Activated CD4-positive, alpha-beta T cell treated with anti-CD3 and anti-CD28 coated beads for 36 hours (primary cell): ENCODE measurements at regions not wholly inside any gene's neighbourhood (a gene's known extent, or its start where the extent isn't known, plus 50 kb on each side); places are given as distances from the start of the nearest gene placed in this dataset.
A peak's percentile ranks its signal among the peaks of the same experiment; 100 is the strongest.
"Not testable (repeated sequence)": the region's sequence is repeated elsewhere in the genome, so short reads cannot be mapped to it uniquely, and the experiment has no call there.

ENCODE experiments used
- ATAC-seq: fragments of 200-7000 bp; cut with Tn5 transposase; one replicate; pipeline ENCODE4 v1.10.0; 2021; ENCODE audit warnings: mild to moderate bottlenecking, moderate library complexity
- CTCF ChIA-PET: fragments of 350-600 bp; sonication (Branson Sonifier 250); formaldehyde crosslinking; loops from one replicate; lab custom pipeline; 2021; ENCODE audit warnings: antibody characterized with exemption; lab: Charles Lee
- POLR2A ChIA-PET: fragments of 350-600 bp; sonication (Branson Sonifier 250); formaldehyde crosslinking; loops from one replicate; lab custom pipeline; 2021; ENCODE audit warnings: antibody characterized with exemption, inconsistent platforms; lab: Charles Lee
- DNase-seq: peaks from one replicate; pipeline ENCODE4 v3.0.0-alpha.2; 2020
- H3K27ac Mint-ChIP-seq: one replicate; pipeline ENCODE4 v1.8.0; 2021; ENCODE audit warnings: mixed read lengths
- H3K27me3 Mint-ChIP-seq: one replicate; pipeline ENCODE4 v1.8.0; 2021; ENCODE audit warnings: mixed read lengths
- H3K36me3 Mint-ChIP-seq: one replicate; pipeline ENCODE4 v1.8.0; 2021; ENCODE audit warnings: low read depth, mixed read lengths
- H3K4me1 Mint-ChIP-seq: one replicate; pipeline ENCODE4 v1.8.0; 2021; ENCODE audit warnings: mixed read lengths
- H3K4me3 Mint-ChIP-seq: one replicate; pipeline ENCODE4 v1.8.0; 2021; ENCODE audit warnings: mild to moderate bottlenecking, moderate library complexity, mixed read lengths
- H3K9me3 Mint-ChIP-seq: one replicate; pipeline ENCODE4 v1.8.0; 2021; ENCODE audit warnings: low read depth, mixed read lengths
- intact Hi-C, 2 experiments: fragments of 100-400 bp; cut with DNase I in 1 of 2; cut with micrococcal nuclease in 1 of 2; formaldehyde crosslinking; loops; one replicate each; pipeline versions ENCODE4 v1.14.2 to v1.15.1; 2022 to 2024; cut with DNase I, micrococcal nuclease

- Mint-ChIP-seq H3K9me3 (peaks cover 5% of the 10 kb centered on the region), H3K27ac (no peak overlapping the region), H3K36me3 (no peaks in the 10 kb centered on the region), H3K4me1 (no peaks in the 10 kb centered on the region), H3K4me3 (no peak overlapping the region), H3K27me3 (no peaks in the 10 kb centered on the region)
- intact Hi-C loops = no loop called here
- DNase-seq (no peak), ATAC-seq (no peak)
- POLR2A ChIA-PET = no interaction called here
- CTCF ChIA-PET = no interaction called here
Observed at GRCh38 chr1:190679044-190679443, 201.4 kb upstream of the BRINP3 start.

- no peaks in the 10 kb centered on the region for H3K36me3 Mint-ChIP-seq
- DNase-seq (no peak), ATAC-seq (no peak)
- intact Hi-C loops = no loop called here
- ChIA-PET POLR2A (no interaction called here), CTCF (no interaction called here)
- no peak overlapping the region for H3K27ac Mint-ChIP-seq
- H3K9me3 Mint-ChIP-seq = peaks cover 4% of the 10 kb centered on the region
- H3K4me1 Mint-ChIP-seq = no peaks in the 10 kb centered on the region
- no peak overlapping the region for H3K4me3 Mint-ChIP-seq
- H3K27me3 Mint-ChIP-seq = no peaks in the 10 kb centered on the region
Observed at GRCh38 chr1:190679454-190679853, 201.8 kb upstream of the BRINP3 start.

GRCh38 chr1:190679983-190680382 lies 202.3 kb upstream of the BRINP3 start:
- Mint-ChIP-seq H3K27ac (no peak overlapping the region), H3K9me3 (peaks cover 4% of the 10 kb centered on the region), H3K27me3 (no peaks in the 10 kb centered on the region), H3K36me3 (no peaks in the 10 kb centered on the region), H3K4me3 (no peak overlapping the region), H3K4me1 (no peaks in the 10 kb centered on the region)
- ChIA-PET POLR2A (no interaction called here), CTCF (no interaction called here)
- intact Hi-C loops = no loop called here
- DNase-seq (no peak), ATAC-seq (no peak)

GRCh38 chr1:190685676-190686075 lies 208.0 kb upstream of the BRINP3 start:
- H3K9me3 Mint-ChIP-seq = peaks cover 2% of the 10 kb centered on the region
- H3K27me3 Mint-ChIP-seq = no peaks in the 10 kb centered on the region
- ChIA-PET CTCF (no interaction called here), POLR2A (interaction anchor here (0.6 kb wide), 1 partner anchor 505 kb away, joined by 3 read pairs; no protein-coding TSS in a partner anchor)
- no peak overlapping the region for H3K4me3 Mint-ChIP-seq
- DNase-seq (no peak), ATAC-seq (no peak)
- intact Hi-C loops = no loop called here
- no peaks in the 10 kb centered on the region for H3K4me1 Mint-ChIP-seq
- H3K36me3 Mint-ChIP-seq = no peaks in the 10 kb centered on the region
- H3K27ac Mint-ChIP-seq = no peak overlapping the region

DNA sequence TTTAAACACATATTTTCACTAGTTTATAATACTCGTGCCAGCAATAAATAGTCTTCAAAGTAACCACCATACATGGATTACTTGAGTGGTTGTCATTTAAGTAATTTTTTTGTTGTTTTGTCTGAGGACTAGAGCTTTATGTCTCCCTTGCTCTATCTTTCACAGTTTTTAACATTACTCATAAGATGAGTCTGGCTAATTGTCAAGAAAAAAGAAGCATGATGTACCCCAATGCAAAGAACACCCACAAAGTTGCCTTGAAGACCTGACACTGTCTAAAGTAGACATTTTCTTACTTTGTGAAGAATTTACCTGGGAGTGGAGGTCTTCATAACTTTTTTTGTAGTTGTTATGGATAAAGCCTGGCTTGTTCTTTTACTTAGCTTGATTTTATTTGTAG lies 210.4 kb upstream of the BRINP3 start:
- no peak for DNase-seq
- no peak for ATAC-seq
- no peaks in the 10 kb centered on the region for H3K27me3 Mint-ChIP-seq
- ChIA-PET CTCF (no interaction called here), POLR2A (no interaction called here)
- H3K9me3 Mint-ChIP-seq = peaks cover 9% of the 10 kb centered on the region
- no peak overlapping the region for H3K4me3 Mint-ChIP-seq
- H3K4me1 Mint-ChIP-seq = no peaks in the 10 kb centered on the region
- intact Hi-C loops = no loop called here
- no peaks in the 10 kb centered on the region for H3K36me3 Mint-ChIP-seq
- H3K27ac Mint-ChIP-seq = no peak overlapping the region

GRCh38 chr1:190698488-190698887 lies 220.8 kb upstream of the BRINP3 start:
- DNase-seq, H3K27me3 Mint-ChIP-seq, POLR2A ChIA-PET: not testable (repeated sequence)

GRCh38 chr1:190699165-190699564 lies 221.5 kb upstream of the BRINP3 start:
- ChIA-PET POLR2A (no interaction called here), CTCF (no interaction called here)
- no peak overlapping the region for H3K27ac Mint-ChIP-seq
- H3K4me1 Mint-ChIP-seq = no peaks in the 10 kb centered on the region
- DNase-seq (no peak), ATAC-seq (peak; percentile 19)
- H3K9me3 Mint-ChIP-seq = peaks cover 4% of the 10 kb centered on the region
- H3K4me3 Mint-ChIP-seq = no peak overlapping the region
- H3K27me3 Mint-ChIP-seq = no peaks in the 10 kb centered on the region
- no peaks in the 10 kb centered on the region for H3K36me3 Mint-ChIP-seq
- intact Hi-C loops = no loop called here

More at GRCh38 chr1:190698488-190698887, 220.8 kb upstream of the BRINP3 start:
- CTCF ChIA-PET, ATAC-seq, H3K4me1 Mint-ChIP-seq, H3K36me3 Mint-ChIP-seq, intact Hi-C loops, H3K27ac Mint-ChIP-seq, H3K4me3 Mint-ChIP-seq, H3K9me3 Mint-ChIP-seq: not testable (repeated sequence)

DNA sequence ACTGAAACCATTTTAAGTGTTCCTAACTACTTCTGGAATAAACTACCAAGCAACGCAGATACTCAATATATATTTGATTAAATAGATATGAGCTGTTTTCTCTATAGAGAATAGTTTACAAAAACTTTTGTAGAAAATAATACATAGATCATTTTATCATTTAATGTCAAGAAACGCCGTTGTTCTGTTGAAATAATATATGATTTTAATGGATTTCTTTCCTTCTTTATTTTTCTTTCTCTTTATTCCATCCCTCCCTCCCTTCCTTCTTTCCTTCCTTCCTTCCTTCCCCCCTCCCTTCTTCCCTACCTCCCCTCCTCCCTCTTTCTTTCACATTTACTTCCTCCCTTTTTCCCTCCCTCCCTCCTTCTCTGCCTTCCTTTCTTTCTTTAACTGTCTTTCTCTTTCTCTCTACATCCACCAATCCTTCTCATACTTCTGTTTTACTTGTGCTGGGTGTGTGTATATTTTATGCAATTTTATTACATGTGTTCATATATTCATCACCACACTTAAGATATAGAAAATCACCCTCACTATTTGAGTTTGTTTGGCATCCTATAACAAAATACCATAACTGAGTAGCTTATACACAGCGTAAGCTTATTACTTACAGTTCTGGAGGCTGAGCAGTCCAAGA lies 230.9 kb upstream of the BRINP3 start:
- ATAC-seq (no peak), DNase-seq (no peak)
- ChIA-PET CTCF (no interaction called here), POLR2A (no interaction called here)
- no peaks in the 10 kb centered on the region for H3K4me1 Mint-ChIP-seq
- H3K9me3 Mint-ChIP-seq = peaks cover 6% of the 10 kb centered on the region
- H3K4me3 Mint-ChIP-seq = no peak overlapping the region
- H3K36me3 Mint-ChIP-seq = no peaks in the 10 kb centered on the region
- H3K27me3 Mint-ChIP-seq = no peaks in the 10 kb centered on the region
- intact Hi-C loops = no loop called here
- H3K27ac Mint-ChIP-seq = no peak overlapping the region

- Mint-ChIP-seq H3K27me3 (no peaks in the 10 kb centered on the region), H3K27ac (no peak overlapping the region), H3K9me3 (peaks cover 6% of the 10 kb centered on the region), H3K4me3 (no peak overlapping the region), H3K4me1 (no peaks in the 10 kb centered on the region), H3K36me3 (no peaks in the 10 kb centered on the region)
- intact Hi-C loops = no loop called here
- ChIA-PET CTCF (no interaction called here), POLR2A (no interaction called here)
- no peak for DNase-seq
- no peak for ATAC-seq
Observed at GRCh38 chr1:190711069-190711468, 233.4 kb upstream of the BRINP3 start.

- DNase-seq (no peak), ATAC-seq (no peak)
- no peaks in the 10 kb centered on the region for H3K27me3 Mint-ChIP-seq
- ChIA-PET CTCF (no interaction called here), POLR2A (no interaction called here)
- no peak overlapping the region for H3K4me3 Mint-ChIP-seq
- H3K36me3 Mint-ChIP-seq = no peaks in the 10 kb centered on the region
- peaks cover 4% of the 10 kb centered on the region for H3K9me3 Mint-ChIP-seq
- H3K27ac Mint-ChIP-seq = no peak overlapping the region
- H3K4me1 Mint-ChIP-seq = no peaks in the 10 kb centered on the region
- intact Hi-C loops = no loop called here
Observed at GRCh38 chr1:190717055-190717454, 239.4 kb upstream of the BRINP3 start.

GRCh38 chr1:190736971-190737590 lies 259.4 kb upstream of the BRINP3 start:
- Mint-ChIP-seq H3K27me3 (no peaks in the 10 kb centered on the region), H3K4me1 (no peaks in the 10 kb centered on the region), H3K9me3 (no peaks in the 10 kb centered on the region), H3K27ac (no peak overlapping the region), H3K4me3 (no peak overlapping the region), H3K36me3 (no peaks in the 10 kb centered on the region)
- intact Hi-C loops = no loop called here
- no peak for DNase-seq
- no peak for ATAC-seq
- CTCF ChIA-PET = no interaction called here
- POLR2A ChIA-PET = no interaction called here

GRCh38 chr1:190738317-190738716 lies 260.7 kb upstream of the BRINP3 start:
- intact Hi-C loops = no loop called here

More at GRCh38 chr1:190738317-190738716, 260.7 kb upstream of the BRINP3 start:
- H3K27me3 Mint-ChIP-seq = no peaks in the 10 kb centered on the region
- H3K36me3 Mint-ChIP-seq = no peaks in the 10 kb centered on the region
- ChIA-PET CTCF (no interaction called here), POLR2A (no interaction called here)
- H3K4me1 Mint-ChIP-seq = no peaks in the 10 kb centered on the region
- no peaks in the 10 kb centered on the region for H3K9me3 Mint-ChIP-seq
- no peak overlapping the region for H3K27ac Mint-ChIP-seq
- DNase-seq (no peak), ATAC-seq (no peak)
- no peak overlapping the region for H3K4me3 Mint-ChIP-seq
